Activated T-helper 17 cell treated with anti-CD3 and anti-CD28 coated beads, Interleukin-2, amount 50 U/mL, for 72 hours (primary cell): ENCODE measurements at regions not wholly inside any gene's neighbourhood (a gene's known extent, or its start where the extent isn't known, plus 50 kb on each side); places are given as distances from the start of the nearest gene placed in this dataset.

Source experiments
- ATAC-seq: fragments of 150-1000 bp; cut with Tn5 transposase; replicated peaks from 2 replicates; pipeline ENCODE4 v1.10.0; 2021; ENCODE audit warnings: mild to moderate bottlenecking, moderate library complexity
- H3K27ac Mint-ChIP-seq: one replicate; pipeline ENCODE4 v1.8.0; 2022; ENCODE audit warnings: mixed read lengths
- H3K27me3 Mint-ChIP-seq: one replicate; pipeline ENCODE4 v1.8.0; 2022; ENCODE audit warnings: mixed read lengths
- H3K36me3 Mint-ChIP-seq: one replicate; pipeline ENCODE4 v1.8.0; 2022; ENCODE audit warnings: low read depth, mild to moderate bottlenecking, mixed read lengths
- H3K4me1 Mint-ChIP-seq: one replicate; pipeline ENCODE4 v1.8.0; 2022; ENCODE audit warnings: mixed read lengths
- H3K4me3 Mint-ChIP-seq: one replicate; pipeline ENCODE4 v1.8.0; 2022; ENCODE audit warnings: mild to moderate bottlenecking, mixed read lengths
- H3K9me3 Mint-ChIP-seq: one replicate; pipeline ENCODE4 v1.8.0; 2022; ENCODE audit warnings: mixed read lengths

DNA sequence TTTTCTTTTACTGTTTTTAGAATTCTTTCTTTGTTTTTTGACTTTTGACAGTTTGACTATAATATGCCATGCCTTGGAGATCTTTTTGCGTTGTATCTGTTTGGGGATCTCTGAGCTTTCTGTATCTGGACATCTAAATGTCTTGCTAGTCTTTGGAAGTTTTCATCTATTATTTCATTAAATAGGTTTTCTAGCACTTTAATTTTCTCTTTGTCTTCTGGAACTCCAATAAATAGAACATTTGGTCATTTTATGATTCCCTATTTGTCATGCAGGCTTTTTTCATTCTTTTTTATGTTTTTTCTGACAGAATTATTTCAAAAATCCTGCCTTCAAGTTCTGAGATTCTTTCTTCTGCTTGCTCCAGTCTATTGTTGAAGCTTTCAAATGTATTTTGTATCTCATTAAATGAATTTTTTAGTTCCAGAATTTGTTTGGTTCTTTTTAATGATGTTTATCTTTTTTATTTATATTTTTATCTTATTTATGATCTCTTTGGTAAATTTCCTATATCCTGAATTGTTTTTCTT lies 201.4 kb downstream of the CHD9NB start:
- no peak for ATAC-seq
- H3K4me1 Mint-ChIP-seq, result no peaks in the 10 kb centered on the region
- H3K4me3 Mint-ChIP-seq, result no peak overlapping the region
- peaks cover 1% of the 10 kb centered on the region for H3K27me3 Mint-ChIP-seq
- no peaks in the 10 kb centered on the region for H3K36me3 Mint-ChIP-seq
- H3K9me3 Mint-ChIP-seq, result peaks cover 15% of the 10 kb centered on the region
- H3K27ac Mint-ChIP-seq, result no peak overlapping the region

DNA sequence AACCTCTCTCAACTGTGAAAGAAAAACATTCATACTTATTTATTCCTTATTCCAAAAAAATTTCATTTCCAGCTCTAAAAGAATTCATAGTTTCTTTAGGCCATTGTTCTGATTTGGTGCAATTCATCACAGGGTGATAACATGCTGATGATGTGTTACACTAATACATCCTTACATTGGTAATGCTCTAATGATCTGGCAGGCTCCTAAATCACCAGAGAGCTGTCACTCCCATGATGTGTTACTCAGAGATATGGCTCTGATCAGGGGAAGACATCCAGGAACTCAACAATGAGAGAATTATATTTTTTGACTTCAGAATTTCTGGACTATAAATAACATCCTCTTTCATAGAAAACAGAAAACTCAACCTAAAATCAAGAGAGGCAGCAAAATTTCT lies 209.3 kb downstream of the CHD9NB start:
- H3K27me3 Mint-ChIP-seq, result no peaks in the 10 kb centered on the region
- no peak overlapping the region for H3K27ac Mint-ChIP-seq
- no peaks in the 10 kb centered on the region for H3K36me3 Mint-ChIP-seq
- no peak for ATAC-seq
- H3K4me1 Mint-ChIP-seq, result no peaks in the 10 kb centered on the region
- H3K9me3 Mint-ChIP-seq, result no peaks in the 10 kb centered on the region
- no peak overlapping the region for H3K4me3 Mint-ChIP-seq

DNA sequence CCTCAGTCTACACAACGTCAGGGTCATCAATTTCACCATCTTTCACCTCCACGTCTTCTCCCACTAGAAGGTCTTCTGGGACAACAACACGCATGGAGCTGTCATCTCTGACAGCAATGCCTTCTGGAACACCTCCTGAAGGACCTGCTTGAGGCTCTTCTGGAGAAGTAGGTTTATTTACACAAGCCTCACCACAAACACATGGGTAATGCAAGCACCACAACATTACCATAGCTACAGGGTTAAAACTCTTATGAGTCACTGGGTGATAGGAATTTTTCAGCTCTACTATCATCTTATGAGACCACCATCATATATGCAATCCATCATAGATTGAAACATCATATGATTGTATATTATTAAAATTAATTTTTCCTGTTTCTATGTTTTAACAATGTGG lies 215.4 kb downstream of the CHD9NB start:
- ATAC-seq, result no peak
- Mint-ChIP-seq H3K4me1 (no peaks in the 10 kb centered on the region), H3K27ac (no peak overlapping the region)

DNA sequence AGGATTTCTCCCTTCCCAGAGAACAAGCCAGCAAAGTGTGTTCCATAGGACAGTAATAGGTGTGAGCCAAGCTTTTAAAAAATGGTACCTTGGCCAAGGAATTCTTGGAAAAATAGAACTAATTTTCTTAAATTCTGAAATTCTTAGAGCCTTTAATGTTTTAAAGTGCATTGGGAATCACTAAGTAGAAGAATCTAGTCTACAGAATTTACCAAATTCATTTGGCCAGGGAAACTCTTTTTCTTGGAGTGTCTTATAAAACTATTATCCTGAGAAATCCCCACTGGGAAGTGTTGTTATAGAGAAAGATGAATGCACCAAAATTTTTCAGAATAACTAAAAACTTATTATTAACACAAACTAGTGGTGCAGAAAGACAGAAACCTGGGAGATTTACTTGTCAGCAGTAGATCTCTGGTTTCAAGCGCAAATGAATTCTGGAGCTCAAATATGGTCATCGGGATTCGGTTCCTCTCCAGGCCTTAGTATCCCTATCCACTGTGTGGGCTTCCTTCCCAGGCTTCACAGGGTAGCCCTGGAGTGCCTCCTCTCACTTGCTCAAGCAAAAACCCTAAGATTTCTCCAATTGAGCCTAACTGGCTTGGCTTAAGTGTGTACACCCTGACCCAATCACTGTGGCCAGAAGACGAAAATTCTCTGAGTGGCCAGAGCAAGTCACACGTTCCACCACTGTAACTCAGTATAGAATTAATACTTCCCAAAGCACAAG lies 217.8 kb downstream of the CHD9NB start:
- Mint-ChIP-seq H3K4me1 (no peaks in the 10 kb centered on the region), H3K4me3 (no peak overlapping the region), H3K27me3 (no peaks in the 10 kb centered on the region), H3K9me3 (no peaks in the 10 kb centered on the region), H3K36me3 (no peaks in the 10 kb centered on the region), H3K27ac (no peak overlapping the region)
- no peak for ATAC-seq

More for the DNA sequence above, 215.4 kb downstream of the CHD9NB start:
- no peaks in the 10 kb centered on the region for H3K27me3 Mint-ChIP-seq
- no peaks in the 10 kb centered on the region for H3K9me3 Mint-ChIP-seq
- no peak overlapping the region for H3K4me3 Mint-ChIP-seq
- no peaks in the 10 kb centered on the region for H3K36me3 Mint-ChIP-seq

DNA sequence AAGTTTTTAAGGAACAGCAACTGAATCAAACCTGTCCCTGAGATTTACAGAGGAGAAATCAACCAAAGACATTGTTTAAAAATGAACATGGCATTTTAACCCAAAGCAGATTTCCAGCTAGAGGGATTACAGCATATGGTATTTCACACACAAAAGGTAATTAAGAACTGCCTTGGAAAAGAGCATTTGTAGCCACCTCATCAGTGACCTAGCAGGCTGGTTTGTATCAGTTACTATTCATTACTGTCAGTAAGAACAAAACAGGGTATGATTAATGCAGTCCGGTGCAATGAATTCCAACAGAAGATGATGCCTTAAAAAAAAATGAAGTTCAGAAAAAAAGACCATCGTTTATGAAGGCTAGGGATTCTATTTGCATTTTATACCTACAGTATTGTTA lies 219.9 kb downstream of the CHD9NB start:
- H3K36me3 Mint-ChIP-seq, result no peaks in the 10 kb centered on the region
- H3K9me3 Mint-ChIP-seq, result no peaks in the 10 kb centered on the region
- no peak overlapping the region for H3K27ac Mint-ChIP-seq

DNA sequence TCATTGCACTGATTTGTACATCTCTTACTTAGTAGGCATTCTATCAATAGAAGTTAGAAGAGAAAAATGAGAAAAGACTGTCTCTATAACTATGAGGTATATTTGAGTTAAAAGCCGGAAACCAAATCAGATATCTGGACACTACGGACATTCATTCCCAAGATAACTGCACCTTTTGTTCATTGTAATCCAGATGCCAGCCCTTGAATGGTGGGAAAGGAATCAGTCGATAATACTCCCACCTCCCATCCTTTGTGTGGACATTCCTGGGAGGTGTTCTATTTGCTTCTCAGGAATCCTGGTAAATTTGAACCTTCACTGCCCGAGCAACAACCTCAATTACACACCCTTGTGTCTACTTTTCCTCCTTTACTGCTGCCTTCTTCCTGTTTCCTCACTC lies 225.2 kb downstream of the CHD9NB start:
- Mint-ChIP-seq H3K9me3 (peaks cover 5% of the 10 kb centered on the region), H3K27ac (no peak overlapping the region)
- ATAC-seq, result no peak

More for the DNA sequence above, 219.9 kb downstream of the CHD9NB start:
- Mint-ChIP-seq H3K27me3 (no peaks in the 10 kb centered on the region), H3K4me3 (no peak overlapping the region), H3K4me1 (no peaks in the 10 kb centered on the region)
- ATAC-seq, result no peak

DNA sequence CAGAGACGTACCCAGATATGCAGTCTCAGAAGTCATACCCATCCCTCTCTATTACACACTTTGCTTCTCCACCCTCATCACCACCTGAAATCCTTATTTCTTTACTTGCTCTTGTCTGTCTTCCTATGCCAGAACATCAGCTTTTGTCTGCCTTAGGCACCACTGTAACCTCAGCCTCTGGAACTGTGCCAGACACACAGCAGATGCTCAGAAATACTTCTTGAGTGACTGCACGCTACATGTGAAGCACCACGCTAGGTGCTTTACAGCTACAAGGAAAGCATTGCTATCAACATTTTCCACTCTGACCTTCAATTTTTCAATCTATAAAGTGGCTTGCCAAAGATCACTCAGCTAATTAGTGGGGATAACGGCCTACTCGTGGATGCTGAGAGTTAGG lies 226.8 kb downstream of the CHD9NB start:
- no peak for ATAC-seq
- Mint-ChIP-seq H3K4me1 (no peaks in the 10 kb centered on the region), H3K9me3 (peaks cover 5% of the 10 kb centered on the region)

More for the DNA sequence above, 225.2 kb downstream of the CHD9NB start:
- Mint-ChIP-seq H3K4me3 (no peak overlapping the region), H3K27me3 (no peaks in the 10 kb centered on the region), H3K4me1 (no peaks in the 10 kb centered on the region), H3K36me3 (no peaks in the 10 kb centered on the region)

DNA sequence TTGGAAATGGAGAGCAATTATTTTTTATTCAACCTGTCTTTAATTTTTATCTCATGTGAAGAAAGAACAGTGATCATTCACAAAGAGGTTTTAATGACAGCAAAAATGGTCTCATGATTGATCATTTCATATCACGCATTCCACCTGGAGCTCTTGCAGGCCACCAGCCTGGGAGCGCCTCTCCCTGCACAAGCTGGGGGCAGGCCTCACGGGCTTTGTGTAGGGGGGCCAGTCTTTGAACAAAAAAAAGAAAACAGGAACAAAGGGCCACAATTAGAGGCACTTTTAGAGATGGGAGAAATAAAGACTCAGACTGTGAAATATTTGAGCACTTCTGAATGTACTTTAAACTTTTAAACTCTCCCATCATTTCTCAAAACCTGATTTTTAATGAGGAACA lies 232.9 kb downstream of the CHD9NB start:
- Mint-ChIP-seq H3K36me3 (no peaks in the 10 kb centered on the region), H3K4me3 (no peak overlapping the region), H3K4me1 (no peaks in the 10 kb centered on the region), H3K27me3 (no peaks in the 10 kb centered on the region), H3K9me3 (no peaks in the 10 kb centered on the region), H3K27ac (no peak overlapping the region)
- ATAC-seq, result no peak

More for the DNA sequence above, 226.8 kb downstream of the CHD9NB start:
- H3K36me3 Mint-ChIP-seq, result no peaks in the 10 kb centered on the region
- H3K27ac Mint-ChIP-seq, result no peak overlapping the region
- no peak overlapping the region for H3K4me3 Mint-ChIP-seq
- H3K27me3 Mint-ChIP-seq, result no peaks in the 10 kb centered on the region

DNA sequence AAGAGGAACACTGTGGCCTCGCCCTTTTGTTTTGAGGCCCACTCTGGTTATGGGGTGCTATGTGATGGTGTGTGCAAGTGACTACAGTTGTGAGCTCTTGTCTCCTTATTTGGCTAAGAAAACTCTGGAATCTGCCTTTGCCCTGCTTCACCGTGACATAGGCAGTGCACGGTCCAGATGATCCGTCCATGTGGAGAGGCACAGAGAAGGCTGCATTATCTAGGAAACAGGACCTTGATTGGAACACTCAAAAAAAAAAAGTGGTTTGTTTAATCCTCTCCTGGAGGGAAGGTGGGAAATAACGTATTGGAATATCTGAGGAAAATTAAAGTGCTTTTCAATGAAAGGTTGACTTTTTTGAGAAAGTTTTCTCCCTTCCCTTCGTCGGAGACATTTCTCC lies 233.3 kb downstream of the CHD9NB start:
- Mint-ChIP-seq H3K9me3 (peaks cover 3% of the 10 kb centered on the region), H3K27me3 (no peaks in the 10 kb centered on the region), H3K4me3 (no peak overlapping the region), H3K4me1 (no peaks in the 10 kb centered on the region), H3K27ac (no peak overlapping the region), H3K36me3 (no peaks in the 10 kb centered on the region)
- ATAC-seq, result no peak

DNA sequence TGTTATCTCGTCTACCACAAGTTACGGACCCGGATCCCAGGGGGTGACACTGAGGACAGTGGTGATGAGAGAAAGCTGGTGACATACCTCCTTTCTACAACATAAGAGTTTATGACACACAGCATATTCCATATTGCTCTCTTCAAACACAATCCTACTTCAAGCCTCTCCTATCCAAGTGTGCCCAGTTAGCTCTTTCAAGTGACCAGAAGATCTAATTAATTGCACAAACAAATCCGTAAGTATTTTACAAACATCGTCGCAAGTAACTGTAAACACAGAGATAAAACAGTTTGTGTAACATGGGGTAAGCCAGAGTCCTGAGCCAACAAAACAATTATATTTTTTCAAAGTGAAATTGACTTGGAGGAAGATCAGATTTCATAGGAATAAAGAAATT lies 235.0 kb downstream of the CHD9NB start:
- peaks cover 4% of the 10 kb centered on the region for H3K9me3 Mint-ChIP-seq
- no peak for ATAC-seq

DNA sequence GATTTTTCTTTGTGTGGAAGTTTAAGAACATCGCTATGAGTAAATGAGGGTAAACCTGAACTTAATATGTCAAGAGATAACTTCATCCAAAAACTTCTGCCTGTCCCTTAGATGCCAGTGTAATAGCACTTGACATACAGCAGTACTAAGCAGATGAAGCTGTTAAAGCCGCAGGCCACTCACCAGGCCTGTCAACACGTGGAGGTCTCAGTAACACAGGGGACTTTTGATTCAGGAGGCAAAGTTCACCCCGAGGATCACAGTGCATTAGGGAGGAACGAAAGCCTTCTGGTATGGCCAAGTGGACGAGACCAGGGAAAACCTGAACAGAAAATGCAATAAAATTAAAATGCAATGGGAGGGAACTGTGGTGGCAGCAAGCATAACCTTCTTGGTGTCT lies 235.7 kb downstream of the CHD9NB start:
- no peaks in the 10 kb centered on the region for H3K27me3 Mint-ChIP-seq
- peaks cover 4% of the 10 kb centered on the region for H3K9me3 Mint-ChIP-seq
- H3K4me3 Mint-ChIP-seq, result no peak overlapping the region
- no peak overlapping the region for H3K27ac Mint-ChIP-seq
- ATAC-seq, result no peak
- H3K4me1 Mint-ChIP-seq, result no peaks in the 10 kb centered on the region
- no peaks in the 10 kb centered on the region for H3K36me3 Mint-ChIP-seq

More for the DNA sequence above, 235.0 kb downstream of the CHD9NB start:
- H3K4me3 Mint-ChIP-seq, result no peak overlapping the region
- no peaks in the 10 kb centered on the region for H3K4me1 Mint-ChIP-seq
- H3K27ac Mint-ChIP-seq, result no peak overlapping the region
- no peaks in the 10 kb centered on the region for H3K27me3 Mint-ChIP-seq
- no peaks in the 10 kb centered on the region for H3K36me3 Mint-ChIP-seq

DNA sequence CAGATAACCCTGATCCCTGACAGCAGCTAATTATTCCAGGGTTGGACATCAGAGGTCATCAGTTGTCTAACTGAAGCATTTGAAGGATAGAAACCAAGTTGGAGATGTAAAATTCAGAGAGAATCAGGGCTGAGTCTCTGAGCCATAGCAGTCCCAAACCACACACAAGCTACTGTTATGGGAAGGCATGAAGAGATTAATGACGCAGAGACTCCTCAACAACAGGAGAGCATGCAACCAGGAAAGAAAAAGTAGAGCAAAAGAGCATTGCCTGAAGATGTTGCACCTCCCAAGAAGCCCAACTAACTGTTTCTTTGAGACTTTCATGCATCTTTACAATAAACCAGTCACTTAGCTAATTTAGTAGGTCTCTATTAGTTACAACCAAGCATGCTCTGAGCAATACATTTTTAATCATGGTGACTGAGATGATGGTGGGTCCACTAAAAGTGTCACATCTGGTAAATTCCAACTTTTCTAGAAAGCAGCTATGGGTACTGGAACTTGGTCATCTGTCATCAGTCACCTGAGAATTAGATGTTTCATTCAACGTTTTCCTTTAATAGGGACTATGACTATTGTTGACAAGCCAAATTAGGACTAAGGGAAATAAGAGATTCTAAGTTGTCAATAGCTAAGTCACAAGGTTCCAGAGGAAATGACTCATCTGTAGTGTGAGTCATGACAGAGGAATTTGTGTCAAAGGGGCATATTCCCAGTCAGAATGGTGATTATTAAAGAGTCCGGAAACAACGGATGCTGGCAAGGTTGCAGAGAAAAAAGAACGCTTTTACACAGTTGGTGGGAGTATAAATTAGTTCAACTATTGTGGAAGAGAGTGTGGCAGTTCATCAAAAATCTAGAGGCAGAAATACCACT lies 239.8 kb downstream of the CHD9NB start:
- H3K9me3 Mint-ChIP-seq, result peaks cover 4% of the 10 kb centered on the region
- ATAC-seq, result no peak
- no peaks in the 10 kb centered on the region for H3K4me1 Mint-ChIP-seq
- no peaks in the 10 kb centered on the region for H3K27me3 Mint-ChIP-seq
- H3K36me3 Mint-ChIP-seq, result no peaks in the 10 kb centered on the region
- no peak overlapping the region for H3K4me3 Mint-ChIP-seq
- H3K27ac Mint-ChIP-seq, result no peak overlapping the region

DNA sequence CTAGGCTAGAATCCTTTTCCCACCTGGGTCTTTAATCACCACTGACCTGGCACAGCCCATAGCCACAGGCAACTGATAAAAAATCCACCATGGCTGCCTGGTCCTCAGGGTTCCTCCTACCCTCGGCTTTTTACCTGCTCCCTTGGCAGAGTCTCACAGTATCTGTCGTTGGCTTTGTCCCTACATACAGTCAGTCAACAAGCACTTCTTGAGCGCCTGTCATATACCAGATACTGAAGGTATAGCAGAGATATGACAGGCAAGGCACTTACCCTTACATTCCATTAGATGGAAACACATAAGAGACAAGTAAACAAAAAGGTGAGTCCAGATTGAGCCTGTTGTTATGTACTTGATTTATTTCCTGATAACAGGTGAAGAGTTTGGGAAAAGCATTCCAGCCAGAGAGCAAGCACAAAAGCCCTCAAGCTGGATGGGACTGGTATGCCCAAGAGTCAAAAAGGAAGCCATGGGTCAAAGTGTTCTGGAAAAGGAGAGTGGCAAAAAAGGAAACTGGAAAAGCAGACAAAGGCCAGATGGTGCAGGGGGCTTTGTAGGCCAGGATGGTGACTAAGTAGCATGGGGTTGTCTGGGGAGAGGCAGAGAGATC lies 247.0 kb downstream of the CHD9NB start:
- H3K4me3 Mint-ChIP-seq, result no peak overlapping the region
- H3K27ac Mint-ChIP-seq, result no peak overlapping the region
- H3K4me1 Mint-ChIP-seq, result no peaks in the 10 kb centered on the region
- no peaks in the 10 kb centered on the region for H3K36me3 Mint-ChIP-seq
- H3K9me3 Mint-ChIP-seq, result peaks cover 8% of the 10 kb centered on the region
- peaks cover 3% of the 10 kb centered on the region for H3K27me3 Mint-ChIP-seq
- no peak for ATAC-seq

DNA sequence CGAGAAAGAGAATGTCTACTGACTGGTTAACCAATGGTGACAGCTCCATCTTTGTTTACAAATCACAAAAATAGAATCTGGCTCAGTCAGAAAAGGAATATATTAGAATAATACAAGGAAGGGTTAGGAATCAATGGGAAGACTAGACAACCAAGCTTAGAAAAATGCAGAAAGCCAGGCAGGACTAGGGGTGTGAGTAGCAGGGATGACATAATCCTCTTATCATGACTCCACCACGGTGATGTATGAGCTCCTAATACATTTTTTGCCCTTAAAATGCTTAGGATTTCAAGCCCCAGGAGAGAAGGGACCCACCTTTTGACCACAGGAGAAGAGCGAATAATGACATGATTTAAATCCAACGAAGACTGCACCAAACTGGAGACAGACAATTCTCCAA lies 252.3 kb downstream of the CHD9NB start:
- H3K9me3 Mint-ChIP-seq, result peaks cover 12% of the 10 kb centered on the region
- no peak overlapping the region for H3K27ac Mint-ChIP-seq
- no peaks in the 10 kb centered on the region for H3K4me1 Mint-ChIP-seq

More for the DNA sequence above, 252.3 kb downstream of the CHD9NB start:
- Mint-ChIP-seq H3K27me3 (peaks cover 3% of the 10 kb centered on the region), H3K36me3 (no peaks in the 10 kb centered on the region), H3K4me3 (no peak overlapping the region)
- no peak for ATAC-seq
